HG02884 (cell line): ENCODE measurements at regions not wholly inside any gene's neighbourhood (a gene's known extent, or its start where the extent isn't known, plus 50 kb on each side); places are given as distances from the start of the nearest gene placed in this dataset.
"Not testable (repeated sequence)": the region's sequence is repeated elsewhere in the genome, so short reads cannot be mapped to it uniquely, and the experiment has no call there.

Source experiments
- ATAC-seq: cut with Tn5 transposase; IDR thresholded peaks from one replicate; pipeline ENCODE4 v1.9.1; 2021; ENCODE audit warnings: mild to moderate bottlenecking, moderate library complexity; ENCODE audit not compliant: unreplicated experiment

GRCh38 chr13:78876915-78877549 lies 218.1 kb upstream of the OBI1 start:
- no peak for ATAC-seq

- no peak for ATAC-seq
These were observed 217.0 kb upstream of the OBI1 start for GRCh38 chr13:78875792-78876580.

GRCh38 chr13:78868991-78869390 lies 210.0 kb upstream of the OBI1 start:
- ATAC-seq = no peak

GRCh38 chr13:78867655-78868054 lies 208.7 kb upstream of the OBI1 start:
- no peak for ATAC-seq

- ATAC-seq = not testable (repeated sequence)
These were observed 207.1 kb upstream of the OBI1 start for GRCh38 chr13:78866076-78866475.

GRCh38 chr13:78862446-78862845 lies 203.5 kb upstream of the OBI1 start:
- ATAC-seq = no peak

- ATAC-seq = no peak
These were observed 193.8 kb upstream of the OBI1 start for GRCh38 chr13:78852709-78853108.

- no peak for ATAC-seq
These were observed 186.9 kb upstream of the OBI1 start for GRCh38 chr13:78845656-78846365.

- ATAC-seq = no peak
These were observed 185.2 kb upstream of the OBI1 start for GRCh38 chr13:78844106-78844505.

- ATAC-seq = no peak
These were observed 182.5 kb upstream of the OBI1 start for GRCh38 chr13:78841358-78841963.

- ATAC-seq = no peak
These were observed 177.4 kb upstream of the OBI1 start for GRCh38 chr13:78836238-78836784.

GRCh38 chr13:78832461-78832860 lies 173.5 kb upstream of the OBI1 start:
- no peak for ATAC-seq

GRCh38 chr13:78830508-78830907 lies 171.6 kb upstream of the OBI1 start:
- ATAC-seq = no peak

GRCh38 chr13:78829821-78830220 lies 170.9 kb upstream of the OBI1 start:
- ATAC-seq = no peak

- ATAC-seq = no peak
These were observed 168.5 kb upstream of the OBI1 start for GRCh38 chr13:78827471-78827870.

- ATAC-seq = no peak
These were observed 168.0 kb upstream of the OBI1 start for GRCh38 chr13:78826936-78827335.

GRCh38 chr13:78826312-78826711 lies 167.4 kb upstream of the OBI1 start:
- ATAC-seq = no peak

GRCh38 chr13:78820541-78820940 lies 161.6 kb upstream of the OBI1 start:
- ATAC-seq = no peak

- ATAC-seq = no peak
These were observed 157.6 kb upstream of the OBI1 start for GRCh38 chr13:78816592-78816991.

- ATAC-seq = no peak
These were observed 157.2 kb upstream of the OBI1 start for GRCh38 chr13:78816154-78816553.

- peak; percentile 79 for ATAC-seq
These were observed 147.5 kb upstream of the OBI1 start for GRCh38 chr13:78806457-78806856.
